KMS-11 (cell line): ENCODE measurements at regions not wholly inside any gene's neighbourhood (a gene's known extent, or its start where the extent isn't known, plus 50 kb on each side); places are given as distances from the start of the nearest gene placed in this dataset.

Source experiments
- H2AFZ ChIP-seq: fragments of 200-600 bp; sonication (generic); 2 replicates; pipeline ENCODE4 v1.6.1; 2016; ENCODE audit warnings: antibody characterized with exemption, mixed run types, low read depth
- H3K27ac ChIP-seq: fragments of 200-600 bp; sonication (generic); 2 replicates; pipeline ENCODE4 v1.6.1; 2016; ENCODE audit warnings: mild to moderate bottlenecking, mixed run types
- H3K27me3 ChIP-seq: fragments of 200-600 bp; sonication (generic); 2 replicates; pipeline ENCODE4 v1.6.1; 2017; ENCODE audit warnings: mild to moderate bottlenecking, low read depth, mixed run types, moderate library complexity; ENCODE audit not compliant: insufficient read depth
- H3K36me3 ChIP-seq: fragments of 200-600 bp; sonication (generic); 2 replicates; pipeline ENCODE4 v1.6.1; 2017; ENCODE audit warnings: mild to moderate bottlenecking, mixed run types; ENCODE audit not compliant: insufficient read depth
- H3K4me1 ChIP-seq: fragments of 200-600 bp; sonication (generic); 2 replicates; pipeline ENCODE4 v1.6.1; 2016; ENCODE audit warnings: mild to moderate bottlenecking, low read depth, mixed run types; ENCODE audit not compliant: poor library complexity, severe bottlenecking
- H3K4me2 ChIP-seq: fragments of 200-600 bp; sonication (generic); 2 replicates; pipeline ENCODE4 v1.7.0; 2016; ENCODE audit warnings: mild to moderate bottlenecking, mixed run types
- H3K4me3 ChIP-seq: fragments of 200-600 bp; sonication (generic); IDR thresholded peaks from 2 replicates; pipeline ENCODE4 v1.6.1; 2017; ENCODE audit warnings: low read depth, low read length, mixed read lengths; ENCODE audit not compliant: insufficient read depth
- H3K79me2 ChIP-seq: fragments of 200-600 bp; sonication (generic); 2 replicates; pipeline ENCODE4 v1.6.1; 2016; ENCODE audit warnings: low read depth, mixed run types; ENCODE audit not compliant: insufficient read depth
- H3K9ac ChIP-seq: fragments of 200-600 bp; sonication (generic); 2 replicates; pipeline ENCODE4 v1.6.1; 2016; ENCODE audit warnings: mild to moderate bottlenecking, mixed run types
- H4K20me1 ChIP-seq: fragments of 200-600 bp; sonication (generic); 2 replicates; pipeline ENCODE4 v1.6.1; 2016; ENCODE audit warnings: mild to moderate bottlenecking, mixed run types; ENCODE audit not compliant: insufficient read depth
- CTCF ChIP-seq: fragments of 200-600 bp; sonication (generic); conservative IDR thresholded peaks from 2 replicates; pipeline ENCODE4 v1.6.1; 2017; ENCODE audit warnings: low read depth, mild to moderate bottlenecking, antibody characterized with exemption, low read length, moderate library complexity, mixed read lengths

GRCh38 chr16:80027007-80027965, 426.7 kb upstream of the MAF start:
- Histone ChIP-seq H3K36me3 (no peaks in the 10 kb centered on the region), H3K27me3 (no peaks in the 10 kb centered on the region), H4K20me1 (no peaks in the 10 kb centered on the region), H3K4me2 (no peak overlapping the region), H3K27ac (no peak overlapping the region), H2AFZ (no peak overlapping the region), H3K9ac (no peak overlapping the region), H3K4me3 (no peak overlapping the region), H3K79me2 (no peaks in the 10 kb centered on the region), H3K4me1 (no peaks in the 10 kb centered on the region)
- TF ChIP-seq CTCF = no peak

- H3K27ac ChIP-seq = no peak overlapping the region
Observed at GRCh38 chr16:80025236-80025635, 424.7 kb upstream of the MAF start.

GRCh38 chr16:80024443-80024842, 423.9 kb upstream of the MAF start:
- Histone ChIP-seq H3K36me3 (no peaks in the 10 kb centered on the region), H2AFZ (no peak overlapping the region), H3K79me2 (no peaks in the 10 kb centered on the region), H4K20me1 (no peaks in the 10 kb centered on the region), H3K27me3 (no peaks in the 10 kb centered on the region), H3K4me1 (no peaks in the 10 kb centered on the region), H3K4me2 (no peak overlapping the region), H3K4me3 (no peak overlapping the region), H3K27ac (no peak overlapping the region), H3K9ac (no peak overlapping the region)
- no peak for TF ChIP-seq CTCF

More at GRCh38 chr16:80025236-80025635, 424.7 kb upstream of the MAF start:
- H3K4me1 ChIP-seq = no peaks in the 10 kb centered on the region
- no peak overlapping the region for H3K4me3 ChIP-seq
- no peaks in the 10 kb centered on the region for H4K20me1 ChIP-seq
- TF ChIP-seq CTCF = no peak
- H2AFZ ChIP-seq = no peak overlapping the region
- no peaks in the 10 kb centered on the region for H3K79me2 ChIP-seq
- H3K36me3 ChIP-seq = no peaks in the 10 kb centered on the region
- no peak overlapping the region for H3K4me2 ChIP-seq
- H3K27me3 ChIP-seq = no peaks in the 10 kb centered on the region
- no peak overlapping the region for H3K9ac ChIP-seq

- Histone ChIP-seq H3K4me3 (no peak overlapping the region), H3K27me3 (no peaks in the 10 kb centered on the region), H3K9ac (no peak overlapping the region), H2AFZ (no peak overlapping the region), H3K4me2 (no peak overlapping the region), H3K27ac (no peak overlapping the region), H4K20me1 (no peaks in the 10 kb centered on the region), H3K4me1 (no peaks in the 10 kb centered on the region), H3K79me2 (no peaks in the 10 kb centered on the region), H3K36me3 (no peaks in the 10 kb centered on the region)
- TF ChIP-seq CTCF = no peak
Observed at GRCh38 chr16:80023865-80024264, 423.3 kb upstream of the MAF start.
